ENCODE measurements at regions not wholly inside any gene's neighbourhood (a gene's known extent, or its start where the extent isn't known, plus 50 kb on each side); places are given as distances from the start of the nearest gene placed in this dataset.

GRCh38 chr10:120182431-120182830 is 274.6 kb upstream of the PLPP4 start:
- Histone ChIP-seq H3K27me3 (replicated peaks; ENCODE audit: insufficient read depth, low read depth, low read length, poor library complexity) (no peaks in the 10 kb centered on the region), H3K4me1 (ENCODE audit: insufficient read depth, low read length, poor library complexity, severe bottlenecking) (no peaks in the 10 kb centered on the region), H3K36me3 (ENCODE audit: insufficient read depth, low read length, poor library complexity, severe bottlenecking) (no peaks in the 10 kb centered on the region), H3K4me3 (ENCODE audit: low read depth, low read length, poor library complexity, severe bottlenecking) (no peak overlapping the region), H3K9me3 (ENCODE audit: low read depth, low read length, poor library complexity, severe bottlenecking) (no peaks in the 10 kb centered on the region), H3K27ac (ENCODE audit: low read depth, low read length, poor library complexity, severe bottlenecking) (no peak overlapping the region)
- intact Hi-C loops (cut with micrococcal nuclease; ENCODE audit: unreplicated experiment), result no loop called here
- ChIA-PET CTCF (no interaction called here), POLR2A (ENCODE audit: low non-redundant PET) (interaction anchor here (0.7 kb wide), 1 partner anchor 625 kb away, joined by 7 read pairs; no protein-coding TSS in a partner anchor)
- BruUV-seq (replicated peaks), result no TSS peak
- no peak for DNase-seq (ENCODE audit: low spot score)
- TF ChIP-seq CTCF (conservative IDR thresholded peaks at IDR 0.05; ENCODE audit: low read depth, low read length) (no peak), EZH2 (IDR thresholded peaks at IDR 0.05; ENCODE audit: borderline replicate concordance, low read depth, low read length, poor library complexity, severe bottlenecking) (no peak)

- H3K9me3 ChIP-seq (ENCODE audit: low read depth, low read length, poor library complexity, severe bottlenecking), result no peaks in the 10 kb centered on the region
- TF ChIP-seq CTCF (conservative IDR thresholded peaks at IDR 0.05; ENCODE audit: low read depth, low read length), result no peak
- no peak for TF ChIP-seq EZH2 (IDR thresholded peaks at IDR 0.05; ENCODE audit: borderline replicate concordance, low read depth, low read length, poor library complexity, severe bottlenecking)
- intact Hi-C loops (cut with micrococcal nuclease; ENCODE audit: unreplicated experiment), result no loop called here
- ChIA-PET POLR2A (ENCODE audit: low non-redundant PET) (no interaction called here), CTCF (no interaction called here)
- no peaks in the 10 kb centered on the region for H3K27me3 ChIP-seq (replicated peaks; ENCODE audit: insufficient read depth, low read depth, low read length, poor library complexity)
- no TSS peak for BruUV-seq (replicated peaks)
- H3K27ac ChIP-seq (ENCODE audit: low read depth, low read length, poor library complexity, severe bottlenecking), result no peak overlapping the region
- no peak overlapping the region for H3K4me3 ChIP-seq (ENCODE audit: low read depth, low read length, poor library complexity, severe bottlenecking)
- no peaks in the 10 kb centered on the region for H3K4me1 ChIP-seq (ENCODE audit: insufficient read depth, low read length, poor library complexity, severe bottlenecking)
- H3K36me3 ChIP-seq (ENCODE audit: insufficient read depth, low read length, poor library complexity, severe bottlenecking), result no peaks in the 10 kb centered on the region
- no peak for DNase-seq (ENCODE audit: low spot score)
Observed at GRCh38 chr10:120183546-120183945, 273.5 kb upstream of the PLPP4 start.

GRCh38 chr10:120184547-120185337 is 272.3 kb upstream of the PLPP4 start:
- Histone ChIP-seq H3K4me1 (ENCODE audit: insufficient read depth, low read length, poor library complexity, severe bottlenecking) (no peaks in the 10 kb centered on the region), H3K27ac (ENCODE audit: low read depth, low read length, poor library complexity, severe bottlenecking) (no peak overlapping the region), H3K27me3 (replicated peaks; ENCODE audit: insufficient read depth, low read depth, low read length, poor library complexity) (no peaks in the 10 kb centered on the region), H3K9me3 (ENCODE audit: low read depth, low read length, poor library complexity, severe bottlenecking) (no peaks in the 10 kb centered on the region), H3K36me3 (ENCODE audit: insufficient read depth, low read length, poor library complexity, severe bottlenecking) (no peaks in the 10 kb centered on the region), H3K4me3 (ENCODE audit: low read depth, low read length, poor library complexity, severe bottlenecking) (no peak overlapping the region)
- no TSS peak for BruUV-seq (replicated peaks)
- no peak for TF ChIP-seq CTCF (conservative IDR thresholded peaks at IDR 0.05; ENCODE audit: low read depth, low read length)
- TF ChIP-seq EZH2 (IDR thresholded peaks at IDR 0.05; ENCODE audit: borderline replicate concordance, low read depth, low read length, poor library complexity, severe bottlenecking), result no peak
- CTCF ChIA-PET, result no interaction called here
- intact Hi-C loops (cut with micrococcal nuclease; ENCODE audit: unreplicated experiment), result no loop called here
- POLR2A ChIA-PET (ENCODE audit: low non-redundant PET), result no interaction called here
- no peak for DNase-seq (ENCODE audit: low spot score)
